ENCODE measurements at regions not wholly inside any gene's neighbourhood (a gene's known extent, or its start where the extent isn't known, plus 50 kb on each side); places are given as distances from the start of the nearest gene placed in this dataset.

DNA sequence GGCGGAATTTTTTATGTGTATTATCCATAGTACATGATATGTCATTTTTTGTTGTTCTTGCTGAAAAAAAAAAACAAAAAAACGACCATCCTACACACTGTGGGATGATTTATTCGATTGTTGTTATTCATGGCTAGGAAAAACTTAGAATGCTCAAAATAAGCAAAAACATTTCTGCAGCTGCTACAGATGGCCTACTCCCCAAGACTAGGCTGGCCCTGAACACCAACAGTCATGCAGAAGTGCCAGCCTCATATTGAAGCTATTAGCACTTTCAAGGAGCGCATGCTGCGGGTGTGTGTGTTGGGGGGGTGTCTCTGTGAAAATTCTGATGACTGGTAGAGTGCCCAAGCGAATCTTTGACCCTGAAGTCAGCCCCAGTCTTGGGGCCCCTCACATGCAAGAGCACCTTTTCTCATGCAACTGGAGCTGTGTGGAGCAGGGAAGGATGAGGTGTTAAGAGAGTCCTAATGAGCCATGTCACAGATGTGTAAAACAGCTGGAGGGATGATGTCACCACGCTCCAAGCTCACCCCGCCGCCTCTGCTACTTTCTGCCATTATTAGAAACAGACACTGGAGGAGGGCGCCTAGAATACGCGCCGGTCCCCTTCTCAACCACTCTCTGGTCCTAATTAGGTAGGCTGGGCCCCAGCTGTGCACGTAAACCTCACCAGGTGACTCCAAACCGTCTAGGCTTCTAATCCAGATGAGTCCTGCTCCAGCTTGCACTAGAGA lies 61.0 kb upstream of the SMIM23 start:
- TF ChIP-seq CTCF (IDR thresholded peaks at IDR 0.05) (no peak), POLR2A (IDR thresholded peaks at IDR 0.05) (no peak)

Measured in body of pancreas (tissue), 4 donors.